GM18861 (cell line): ENCODE measurements at regions not wholly inside any gene's neighbourhood (a gene's known extent, or its start where the extent isn't known, plus 50 kb on each side); places are given as distances from the start of the nearest gene placed in this dataset.
A peak's percentile ranks its signal among the peaks of the same experiment; 100 is the strongest.
"Not testable (repeated sequence)": the region's sequence is repeated elsewhere in the genome, so short reads cannot be mapped to it uniquely, and the experiment has no call there.

Source experiments
- ATAC-seq: cut with Tn5 transposase; IDR thresholded peaks from one replicate; pipeline ENCODE4 v1.9.1; 2021; ENCODE audit not compliant: unreplicated experiment

DNA sequence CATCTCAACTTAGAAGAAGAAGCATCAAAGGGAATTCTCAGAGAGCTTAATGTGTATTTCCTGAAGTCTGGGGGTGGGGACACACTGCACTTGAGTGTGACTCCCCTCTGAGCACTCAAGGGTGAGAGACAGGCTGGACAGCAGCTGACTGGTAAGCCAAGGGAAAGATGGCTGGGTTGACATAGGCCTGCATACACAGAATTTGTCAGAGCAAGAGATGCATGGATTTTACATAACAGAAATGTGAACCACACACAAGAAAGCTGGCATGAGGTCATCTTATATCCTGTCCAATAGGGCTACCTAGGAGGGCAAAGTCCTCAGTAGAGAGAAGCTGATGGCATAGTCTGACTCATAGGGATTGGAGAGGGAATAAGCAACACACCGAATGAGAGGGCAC is 114.3 kb upstream of the EPB41L4A start:
- peak; percentile 42 for ATAC-seq

DNA sequence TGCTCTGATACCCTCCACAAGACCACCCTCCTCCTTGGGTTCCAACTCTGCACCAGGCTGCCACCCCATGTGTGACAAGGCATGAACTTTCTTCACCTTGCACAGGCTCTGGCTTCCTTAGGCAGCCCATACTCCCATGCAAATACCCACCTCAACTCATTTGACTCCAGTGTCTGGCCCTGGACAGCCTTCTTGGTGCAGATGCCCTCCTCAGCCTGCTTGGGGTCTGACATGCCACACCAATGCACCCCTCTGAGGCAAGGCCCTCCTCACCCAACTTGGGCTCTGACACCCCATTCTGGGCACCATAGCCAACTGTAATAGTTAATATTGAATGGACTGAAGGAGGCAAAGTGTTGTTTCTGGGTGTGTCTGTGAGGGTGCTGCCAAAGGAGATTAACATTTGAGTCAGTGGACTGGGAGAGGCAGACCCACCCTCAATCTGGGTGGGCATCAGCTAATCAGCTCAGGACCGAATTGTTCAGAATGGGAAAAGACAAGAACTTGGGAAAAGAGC is 115.0 kb upstream of the EPB41L4A start:
- ATAC-seq: no peak

DNA sequence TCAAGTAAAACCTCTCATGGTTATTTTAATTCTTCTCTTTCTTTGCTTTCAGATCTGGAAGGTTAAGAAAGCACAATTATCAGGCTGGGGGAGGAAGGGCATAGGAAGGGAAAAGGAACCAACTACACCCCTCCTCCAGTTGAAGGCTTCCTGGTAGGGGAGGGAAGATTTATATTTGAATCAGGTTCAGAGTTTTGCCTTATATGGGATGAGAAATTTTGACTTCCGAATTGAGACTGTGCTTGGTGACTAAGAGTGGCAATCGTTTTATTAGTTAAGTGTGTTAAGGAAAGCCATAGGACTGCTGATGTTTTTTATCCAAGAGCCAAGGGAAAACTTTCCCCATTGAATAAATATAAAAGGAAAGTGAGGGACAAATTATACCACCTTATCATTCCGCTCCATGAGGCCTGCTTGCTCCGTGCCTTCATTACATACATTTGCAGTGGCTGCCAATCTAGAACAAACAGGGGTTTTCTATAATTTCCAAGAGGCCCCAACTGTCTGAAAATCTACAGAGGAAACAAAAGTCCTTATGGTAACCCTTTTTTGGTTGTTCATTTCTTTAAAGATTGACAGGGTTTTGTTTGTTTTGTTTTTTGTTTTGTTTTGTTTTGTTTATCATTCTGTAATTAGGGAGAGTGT is 115.7 kb upstream of the EPB41L4A start:
- peak; percentile 48 for ATAC-seq

DNA sequence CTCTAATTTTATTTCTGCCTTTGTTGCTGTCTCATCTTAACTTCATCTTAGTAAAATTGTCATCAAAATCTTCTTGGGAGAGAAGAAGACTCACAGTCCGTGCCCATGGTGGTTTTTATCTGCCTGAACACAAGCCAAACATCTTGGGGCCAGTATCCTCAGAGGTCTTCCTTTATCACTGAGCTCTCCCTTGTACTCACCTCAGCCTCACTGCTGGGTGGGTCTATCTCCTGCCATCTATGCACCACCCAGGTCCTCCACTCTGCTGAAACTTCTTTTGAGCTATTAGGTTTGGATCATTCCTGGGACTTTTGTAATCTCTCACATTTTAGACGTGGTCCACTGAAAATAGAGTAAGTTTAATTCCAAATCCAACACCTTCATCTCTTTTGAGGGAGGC is 116.3 kb upstream of the EPB41L4A start:
- no peak for ATAC-seq

DNA sequence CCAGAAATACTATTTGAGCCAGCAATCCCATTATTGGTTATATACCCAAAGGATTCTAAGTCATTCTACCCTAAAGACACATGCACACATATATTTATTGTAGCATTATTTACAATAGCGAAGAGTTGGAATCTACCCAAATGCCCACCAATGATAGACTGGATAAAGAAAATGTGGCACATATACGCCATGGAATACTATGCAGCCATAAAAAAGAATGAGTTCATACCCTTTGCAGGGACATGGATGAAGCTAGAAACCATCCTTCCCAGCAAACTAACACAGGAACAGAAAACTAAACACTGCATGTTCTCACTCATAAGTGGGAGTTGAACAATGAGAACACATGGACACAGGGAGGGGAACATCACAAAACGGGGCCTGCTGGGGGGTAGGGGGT is 125.5 kb upstream of the EPB41L4A start:
- ATAC-seq: not testable (repeated sequence)

DNA sequence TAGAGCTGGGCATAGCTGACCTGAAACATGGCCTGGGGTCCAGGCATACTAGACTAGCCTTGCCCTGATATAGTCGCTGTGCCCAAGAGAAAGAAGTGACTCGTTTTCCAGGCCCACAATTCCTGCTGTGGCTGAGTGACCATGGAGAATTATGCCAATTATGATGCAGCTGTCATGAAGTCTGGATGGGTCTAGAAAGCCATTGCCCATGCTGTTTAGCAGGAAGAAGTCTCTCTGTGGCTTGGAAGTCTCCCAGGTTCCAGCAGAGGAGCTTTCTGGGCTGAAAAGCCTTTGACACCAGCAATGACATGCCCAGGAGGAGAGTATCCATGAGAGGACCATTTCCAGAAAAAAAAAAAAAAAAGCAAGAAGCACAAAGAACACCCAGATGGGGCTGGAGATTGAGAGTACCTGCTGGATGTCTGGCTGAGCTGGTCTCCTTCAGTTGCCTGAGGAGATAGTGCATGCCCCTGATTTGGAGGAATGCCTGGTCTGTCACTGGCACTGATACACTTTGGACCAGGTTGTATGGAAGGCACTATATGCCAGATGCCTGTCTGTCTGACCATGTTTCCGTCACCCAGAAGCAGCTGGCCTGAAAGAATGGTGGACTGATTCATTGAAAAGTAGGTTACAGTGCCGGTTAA is 128.0 kb upstream of the EPB41L4A start:
- no peak for ATAC-seq

DNA sequence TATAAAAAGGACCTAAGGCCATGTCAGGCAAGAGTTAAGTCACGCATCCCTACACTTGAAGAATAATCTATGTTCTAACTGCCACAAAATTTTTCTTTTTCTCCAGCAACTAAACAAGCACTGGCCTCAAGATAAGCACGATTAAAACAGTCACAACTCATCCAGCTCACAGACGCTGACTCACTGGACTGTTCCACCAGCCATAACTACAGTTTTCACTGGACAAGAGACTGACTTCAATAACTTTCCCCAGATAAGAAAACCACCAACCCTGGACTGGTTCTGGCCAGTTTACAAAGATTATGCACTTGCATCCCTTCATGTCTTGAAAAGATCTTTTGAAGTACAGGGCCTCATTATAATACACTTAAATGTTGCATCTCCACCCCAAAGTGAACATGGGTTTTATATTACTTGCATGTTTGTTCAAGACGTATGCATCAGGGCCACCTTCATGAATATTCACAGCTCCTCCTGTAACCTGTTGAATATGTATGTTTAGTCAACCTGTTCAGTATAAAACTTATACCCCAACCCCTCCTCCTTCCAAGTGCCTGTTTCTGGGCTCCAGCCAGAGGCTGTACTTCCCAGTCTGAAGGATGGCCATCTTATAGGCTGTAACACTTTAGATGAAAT is 129.3 kb upstream of the EPB41L4A start:
- peak; percentile 34 for ATAC-seq

DNA sequence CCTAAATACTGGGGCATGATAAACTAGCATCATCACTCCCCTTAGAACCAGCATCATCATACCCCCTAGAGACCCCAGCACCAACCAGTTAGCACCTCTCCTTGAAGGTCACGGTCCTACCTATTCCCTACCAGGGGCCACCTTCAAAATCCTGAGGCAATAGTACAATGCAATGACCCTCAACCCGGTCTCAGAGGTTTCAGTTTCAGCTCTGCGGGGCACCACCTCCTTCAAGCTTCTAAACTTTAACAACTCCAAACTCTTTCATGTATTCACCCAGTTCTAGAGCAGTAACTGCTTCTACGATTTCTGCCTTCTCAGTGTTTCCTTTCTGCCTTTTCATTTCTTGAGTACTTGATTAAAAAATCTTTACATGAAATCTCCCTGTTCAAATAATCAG is 130.1 kb upstream of the EPB41L4A start:
- peak; percentile 30 for ATAC-seq

DNA sequence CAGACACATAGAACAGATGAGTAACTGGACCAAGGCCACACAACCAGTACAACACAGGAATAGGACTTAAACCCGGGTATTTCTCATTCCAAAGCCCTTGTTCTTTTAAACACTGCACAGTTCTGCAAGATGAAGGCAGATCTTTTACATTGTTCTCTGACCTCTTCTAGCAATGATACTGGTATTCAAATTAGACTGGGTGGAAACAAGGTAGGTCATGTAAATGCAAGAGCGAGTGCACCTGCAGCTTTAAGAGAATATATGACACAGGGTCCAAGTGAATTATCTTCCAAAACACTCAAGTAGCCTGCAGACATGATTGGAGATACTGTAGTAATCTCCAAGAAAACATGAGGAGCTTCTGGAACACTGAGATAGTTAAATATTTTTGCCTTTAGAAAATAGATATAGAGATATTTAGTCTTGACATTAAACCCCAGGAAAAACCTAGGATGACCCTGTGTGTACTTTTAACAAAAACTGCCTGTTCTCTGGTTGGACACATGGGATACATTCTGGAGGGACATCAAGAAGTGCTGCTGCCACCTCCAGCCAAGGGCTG is 130.6 kb upstream of the EPB41L4A start:
- peak; percentile 14 for ATAC-seq

DNA sequence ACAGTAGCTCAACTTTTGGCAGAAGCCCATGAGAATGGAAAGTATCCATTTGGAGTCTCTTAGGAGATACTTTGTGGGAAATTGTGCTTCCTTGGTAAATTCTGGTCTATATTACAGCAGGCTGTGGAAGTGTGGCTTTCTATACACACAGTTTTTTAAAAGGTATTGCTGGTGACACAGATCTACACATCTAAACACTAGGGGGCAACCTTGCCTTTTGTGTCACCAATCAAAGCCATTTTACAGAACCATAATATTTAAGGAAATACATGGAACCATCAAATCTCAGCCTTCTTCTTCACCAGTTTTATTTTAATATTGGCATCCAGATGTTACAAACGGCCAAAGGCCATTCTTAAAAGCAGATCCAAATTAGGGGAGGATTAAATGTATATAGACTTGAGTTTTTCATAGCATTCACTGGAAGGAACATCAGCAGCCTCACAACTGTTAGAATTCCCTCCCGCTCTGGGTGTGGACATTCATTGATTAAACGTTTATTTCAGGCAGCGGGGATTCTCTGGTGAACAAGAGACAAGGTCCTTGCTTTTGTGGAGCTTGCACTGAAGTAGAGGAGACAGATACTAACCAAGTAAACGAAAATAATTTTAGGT is 132.4 kb upstream of the EPB41L4A start:
- ATAC-seq: no peak

DNA sequence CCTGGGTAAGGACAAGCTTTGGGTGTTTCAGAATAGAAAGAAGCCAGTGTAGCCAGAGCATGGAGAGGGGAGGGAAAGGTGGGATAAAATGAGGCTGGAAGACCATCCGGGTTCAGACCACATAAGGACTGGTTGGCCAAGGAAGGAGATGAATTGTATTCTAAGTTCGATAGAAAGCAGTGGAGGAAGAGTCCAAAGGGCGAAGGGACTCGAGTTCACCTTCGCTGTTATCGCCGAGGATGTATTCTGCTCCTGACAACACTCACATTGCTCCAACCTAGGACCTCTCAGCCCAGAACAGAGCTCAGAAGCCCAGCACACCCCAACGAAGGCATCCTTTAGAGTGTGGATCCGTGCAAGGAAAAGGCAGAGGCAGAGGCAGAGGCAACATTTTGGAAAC is 133.1 kb upstream of the EPB41L4A start:
- ATAC-seq: no peak

DNA sequence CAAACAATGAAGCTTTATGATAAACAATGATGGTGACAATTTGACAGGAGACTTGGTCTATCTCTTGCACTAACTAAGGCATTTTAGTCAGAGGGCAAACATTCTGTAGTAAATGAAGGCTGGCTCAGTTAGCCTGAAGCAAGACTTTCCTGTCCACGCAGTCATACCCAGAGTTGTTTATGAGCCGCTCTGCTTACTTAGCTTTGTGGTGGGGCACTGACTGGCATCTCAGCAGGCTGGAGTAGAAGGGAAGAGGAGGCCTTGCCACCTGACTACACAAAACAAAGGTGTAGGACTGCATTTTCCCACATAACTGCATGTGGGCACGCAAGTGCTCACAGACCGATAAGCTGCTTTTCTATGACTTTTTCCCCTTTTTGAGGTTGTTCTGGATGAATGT is 133.7 kb upstream of the EPB41L4A start:
- ATAC-seq: no peak

DNA sequence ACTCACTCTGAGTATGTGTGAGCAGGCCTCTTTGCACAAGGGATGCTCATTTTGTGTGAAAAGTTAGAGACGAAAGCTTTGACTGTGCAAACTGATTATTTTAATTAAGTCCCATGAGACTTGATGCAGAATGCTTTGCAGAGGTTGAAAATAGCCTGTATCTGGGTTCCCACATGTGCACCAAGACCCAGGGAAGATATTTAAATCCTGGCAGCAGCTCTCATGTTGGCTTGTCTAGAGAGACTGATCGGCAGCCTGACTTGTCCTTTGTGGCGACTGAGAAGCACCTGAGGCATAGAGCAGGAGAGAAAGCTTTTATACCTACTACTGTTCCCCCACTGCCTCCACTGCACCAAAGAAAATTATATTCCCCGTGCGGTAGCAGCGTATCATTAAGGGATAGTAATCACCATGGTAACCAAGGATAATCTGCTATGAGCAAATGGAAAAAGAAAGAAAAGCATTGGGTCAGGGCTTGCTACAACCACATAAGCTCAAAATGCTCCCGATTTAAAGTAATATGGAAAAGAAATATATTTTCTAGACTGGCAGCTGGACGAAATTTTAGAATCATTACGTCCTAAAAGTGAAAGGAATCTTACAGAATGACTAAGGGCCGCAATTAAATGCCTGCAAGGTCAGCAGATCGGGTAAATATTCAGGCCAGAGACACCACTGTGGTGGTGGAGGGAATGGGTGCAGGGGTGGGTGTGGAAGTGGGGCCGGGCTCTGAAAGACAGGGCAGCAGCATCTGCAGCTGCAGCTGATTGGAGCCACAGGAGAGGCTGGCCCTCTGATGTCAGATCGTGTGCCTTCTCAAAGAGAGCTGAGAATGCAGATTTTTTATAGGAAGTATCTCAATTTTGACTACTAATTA is 135.3 kb upstream of the EPB41L4A start:
- no peak for ATAC-seq

DNA sequence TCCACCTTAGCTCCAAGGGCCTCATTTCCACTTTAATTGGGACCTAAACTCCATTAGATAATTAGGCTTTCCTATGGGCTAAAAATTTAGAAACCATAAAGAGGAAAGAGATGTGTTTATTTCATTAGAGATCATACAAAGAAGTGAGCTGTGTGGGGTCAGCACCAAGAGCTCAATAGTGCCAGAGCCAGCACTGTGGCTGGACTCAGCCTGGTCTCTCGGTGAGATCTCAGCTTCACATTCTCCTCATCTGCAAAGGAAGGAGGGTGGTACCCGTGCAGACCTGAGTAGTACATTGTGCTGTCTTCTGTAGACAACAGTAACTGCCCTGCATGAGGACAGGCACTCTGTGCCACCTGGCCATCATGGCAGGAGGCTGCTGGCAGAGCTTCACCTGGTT is 136.1 kb upstream of the EPB41L4A start:
- no peak for ATAC-seq

DNA sequence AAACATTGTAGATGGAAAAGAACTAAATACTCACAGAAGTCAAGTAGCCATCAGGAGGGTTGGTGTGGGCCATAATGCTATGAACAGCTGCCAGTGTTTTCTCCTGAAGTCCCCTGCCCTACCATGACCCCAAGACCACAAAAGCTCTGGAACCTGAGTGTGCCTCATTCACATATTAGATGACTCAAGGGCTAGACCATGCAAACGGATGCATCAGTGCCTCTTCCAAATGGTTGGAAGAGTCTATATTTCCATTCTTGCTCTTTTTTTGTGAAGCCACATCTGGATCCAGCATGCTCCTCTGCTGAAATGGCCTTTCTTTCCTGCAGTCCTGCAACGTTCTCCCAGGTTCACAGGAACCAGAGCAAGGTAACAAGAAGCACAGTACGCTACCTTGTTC is 136.6 kb upstream of the EPB41L4A start:
- ATAC-seq: no peak

DNA sequence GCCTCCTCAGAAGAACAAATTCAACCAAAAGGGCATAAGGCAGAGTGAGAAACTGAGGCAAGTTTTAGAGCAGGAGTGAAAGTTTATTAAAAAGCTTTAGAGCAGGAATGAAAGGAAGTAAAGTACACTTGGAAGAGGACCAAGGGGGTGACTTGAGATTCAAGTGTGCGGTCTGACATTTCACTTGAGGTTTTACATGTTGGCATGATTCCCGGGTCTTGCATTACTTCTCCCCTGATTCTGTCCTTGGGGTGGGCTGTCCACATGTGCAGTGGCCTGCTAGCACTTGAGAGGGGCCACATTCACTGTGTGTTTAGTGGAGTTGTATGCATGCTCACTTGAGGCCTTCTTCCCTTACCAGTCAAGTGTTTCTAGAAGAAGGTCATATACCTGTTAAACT is 140.4 kb upstream of the EPB41L4A start:
- ATAC-seq: not testable (repeated sequence)

DNA sequence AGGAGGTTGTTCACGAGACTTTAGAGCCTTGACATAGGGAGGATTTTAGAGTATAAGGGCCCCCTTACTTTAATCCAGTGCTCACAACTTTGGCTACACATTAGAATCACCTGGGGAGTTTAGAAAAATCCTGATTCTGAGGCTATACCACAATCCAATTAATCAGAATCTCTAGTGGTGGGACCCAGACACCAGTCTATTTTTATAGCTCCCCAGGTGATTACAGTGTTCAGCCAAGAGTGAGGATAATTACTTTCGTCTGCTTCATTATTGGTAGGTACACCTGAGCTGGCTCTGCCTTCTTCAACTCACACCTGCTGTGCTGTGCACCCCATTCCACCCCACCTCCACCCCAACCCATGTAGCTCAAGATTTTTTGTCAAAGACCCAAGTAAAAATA is 141.3 kb upstream of the EPB41L4A start:
- no peak for ATAC-seq

DNA sequence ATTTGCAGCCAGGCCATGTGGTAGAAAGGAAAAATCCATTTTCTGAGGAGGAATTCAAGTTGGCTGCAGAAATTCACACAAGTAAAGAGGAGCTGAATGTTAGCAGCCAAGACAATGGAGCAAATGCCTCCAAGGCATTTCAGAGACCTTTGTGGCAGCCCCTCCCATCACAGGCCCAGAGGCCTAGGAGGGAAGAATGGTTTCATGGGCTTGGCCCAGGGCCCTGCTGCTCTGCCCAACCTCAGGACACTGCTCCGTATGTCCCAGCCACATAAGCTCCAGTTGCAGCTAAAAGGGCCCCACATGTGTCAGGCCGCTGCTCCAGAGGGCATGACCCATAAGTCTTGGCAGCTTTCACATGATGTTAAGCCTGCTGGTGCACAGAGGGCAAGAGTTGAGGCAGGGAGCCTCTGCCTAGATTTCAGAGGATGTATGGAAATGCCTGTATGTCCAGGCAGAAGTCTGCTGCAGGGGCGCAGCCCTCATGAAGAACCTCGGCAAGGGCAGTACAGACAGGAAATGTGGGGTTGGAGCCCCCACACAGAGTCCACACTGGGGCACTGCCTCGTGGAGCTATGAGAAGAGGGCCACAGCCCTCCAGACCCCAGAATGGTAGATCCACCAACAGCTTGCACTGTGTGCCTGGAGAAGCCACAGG is 144.2 kb upstream of the EPB41L4A start:
- no peak for ATAC-seq

DNA sequence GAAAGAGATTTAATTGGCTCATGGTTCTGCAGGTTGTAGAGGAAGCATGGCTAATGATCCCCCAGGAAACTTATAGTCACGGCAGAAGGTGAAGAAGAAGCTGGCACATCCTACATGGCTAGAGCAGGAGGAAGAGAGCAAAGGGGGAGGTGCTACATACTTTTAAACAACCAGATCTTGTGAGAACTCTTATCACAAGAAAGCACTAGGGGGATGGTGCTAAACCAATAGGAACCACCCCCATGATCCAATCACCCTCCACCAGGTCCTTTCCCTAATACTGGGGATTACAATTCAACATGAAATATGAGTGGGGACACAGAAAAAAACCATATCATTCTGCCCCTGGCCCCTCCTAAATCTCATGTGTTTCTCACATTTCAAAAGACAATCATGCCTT is 147.2 kb upstream of the EPB41L4A start:
- ATAC-seq: no peak

DNA sequence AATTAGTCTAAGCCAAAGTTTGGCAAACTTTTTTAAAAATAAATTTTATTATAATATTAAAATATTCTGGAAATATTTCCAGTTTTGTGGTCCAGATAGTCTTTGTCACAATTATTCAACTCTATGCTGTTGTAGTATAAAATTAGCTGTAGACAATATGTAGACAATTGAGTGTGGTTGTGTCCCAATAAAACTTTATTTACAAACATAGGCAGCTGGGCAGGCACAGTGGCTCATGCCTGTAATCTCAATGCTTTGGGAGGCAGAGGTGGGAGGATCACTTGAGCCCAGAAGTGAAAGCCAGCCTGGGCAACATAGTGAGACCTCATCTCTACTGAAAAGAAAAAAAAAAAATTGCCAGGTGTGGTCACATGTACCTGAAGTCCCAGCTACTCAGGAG is 150.5 kb upstream of the EPB41L4A start:
- no peak for ATAC-seq
